ENCODE measurements at regions not wholly inside any gene's neighbourhood (a gene's known extent, or its start where the extent isn't known, plus 50 kb on each side); places are given as distances from the start of the nearest gene placed in this dataset.

DNA sequence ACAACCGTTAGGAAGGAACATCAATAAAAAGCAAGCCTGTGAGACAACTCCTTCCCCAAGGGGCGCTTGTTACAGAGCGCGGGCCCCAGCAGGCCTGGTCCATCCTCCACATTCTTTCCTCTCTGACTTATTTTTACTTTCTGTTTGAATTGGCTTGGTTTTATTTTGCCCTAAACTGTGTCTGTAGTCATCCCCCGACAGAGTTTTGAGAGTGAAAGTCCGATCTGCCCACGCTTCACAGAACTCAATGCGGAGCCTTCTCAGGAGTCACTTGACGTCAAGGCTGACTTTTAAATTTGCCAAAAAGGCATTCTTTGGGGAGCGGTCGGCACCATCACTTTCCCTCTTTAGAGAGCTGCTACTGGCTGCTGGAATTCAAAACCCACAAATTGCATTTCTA is 150.1 kb upstream of the KLF6 start:
- H3K79me2 ChIP-seq (ENCODE audit: insufficient read depth, low read length) = no peaks in the 10 kb centered on the region
- TF ChIP-seq, protein P1, sequence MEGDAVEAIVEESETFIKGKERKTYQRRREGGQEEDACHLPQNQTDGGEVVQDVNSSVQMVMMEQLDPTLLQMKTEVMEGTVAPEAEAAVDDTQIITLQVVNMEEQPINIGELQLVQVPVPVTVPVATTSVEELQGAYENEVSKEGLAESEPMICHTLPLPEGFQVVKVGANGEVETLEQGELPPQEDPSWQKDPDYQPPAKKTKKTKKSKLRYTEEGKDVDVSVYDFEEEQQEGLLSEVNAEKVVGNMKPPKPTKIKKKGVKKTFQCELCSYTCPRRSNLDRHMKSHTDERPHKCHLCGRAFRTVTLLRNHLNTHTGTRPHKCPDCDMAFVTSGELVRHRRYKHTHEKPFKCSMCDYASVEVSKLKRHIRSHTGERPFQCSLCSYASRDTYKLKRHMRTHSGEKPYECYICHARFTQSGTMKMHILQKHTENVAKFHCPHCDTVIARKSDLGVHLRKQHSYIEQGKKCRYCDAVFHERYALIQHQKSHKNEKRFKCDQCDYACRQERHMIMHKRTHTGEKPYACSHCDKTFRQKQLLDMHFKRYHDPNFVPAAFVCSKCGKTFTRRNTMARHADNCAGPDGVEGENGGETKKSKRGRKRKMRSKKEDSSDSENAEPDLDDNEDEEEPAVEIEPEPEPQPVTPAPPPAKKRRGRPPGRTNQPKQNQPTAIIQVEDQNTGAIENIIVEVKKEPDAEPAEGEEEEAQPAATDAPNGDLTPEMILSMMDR (IDR thresholded peaks at IDR 0.05; ENCODE audit: borderline replicate concordance, extremely low read depth, low read length, poor library complexity, severe bottlenecking) = no peak
- no peak for TF ChIP-seq EZH2 (IDR thresholded peaks at IDR 0.05; ENCODE audit: borderline replicate concordance, low read depth, low read length, severe bottlenecking)
- ATAC-seq (ENCODE audit: insufficient read depth, low read depth) (peak; percentile 73), DNase-seq (peak; percentile 48)
- no peak overlapping the region for H3K4me3 ChIP-seq (ENCODE audit: low read depth in 1 of 2, low read length in 2 of 2)
- H3K4me1 ChIP-seq (ENCODE audit: insufficient read depth, low read length) = peaks cover 21% of the 10 kb centered on the region
- H3K27ac ChIP-seq (ENCODE audit: low read length) = no peak overlapping the region; the same call in none of the 2 replicates
- H3K27me3 ChIP-seq (ENCODE audit: insufficient read depth, low read length, poor library complexity) = no peaks in the 10 kb centered on the region
- H3K9me3 ChIP-seq (ENCODE audit: insufficient read depth, low read length, severe bottlenecking) = no peaks in the 10 kb centered on the region
- H4K20me1 ChIP-seq (ENCODE audit: insufficient read depth, low read length) = no peaks in the 10 kb centered on the region
- no peak overlapping the region for H3K9ac ChIP-seq (ENCODE audit: low read depth, low read length)
- no peaks in the 10 kb centered on the region for H3K36me3 ChIP-seq (ENCODE audit: insufficient read depth, low read length)
- 0 out of 2 replicates have a peak overlapping the region, but pooled peaks have one; percentile 37 for H2AFZ ChIP-seq (ENCODE audit: low read depth, low read length)
- no peak overlapping the region for H3K4me2 ChIP-seq (ENCODE audit: insufficient read depth, low read length)

DNA sequence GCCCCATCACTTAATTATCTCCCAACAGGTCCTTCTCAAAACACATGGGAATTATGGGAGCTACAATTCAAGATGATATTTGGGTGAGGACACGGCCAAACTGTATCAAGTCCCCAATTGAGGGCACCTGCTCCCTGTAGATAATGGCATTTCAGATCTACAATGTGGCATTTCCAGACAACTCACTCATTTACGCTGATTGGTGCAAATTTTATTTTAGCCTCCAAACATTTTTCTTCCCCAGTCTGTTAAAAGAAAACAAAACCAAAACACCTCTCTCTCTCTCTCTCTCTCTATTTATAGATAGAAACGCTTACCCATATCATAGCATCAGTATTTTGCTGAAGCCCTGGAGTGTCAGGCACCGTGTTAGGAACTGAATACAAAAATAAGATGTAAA is 148.7 kb upstream of the KLF6 start:
- H3K9me3 ChIP-seq (ENCODE audit: insufficient read depth, low read length, severe bottlenecking) = no peaks in the 10 kb centered on the region
- H3K9ac ChIP-seq (ENCODE audit: low read depth, low read length) = no peak overlapping the region
- H3K79me2 ChIP-seq (ENCODE audit: insufficient read depth, low read length) = no peaks in the 10 kb centered on the region
- H3K27me3 ChIP-seq (ENCODE audit: insufficient read depth, low read length, poor library complexity) = no peaks in the 10 kb centered on the region
- no peak overlapping the region for H2AFZ ChIP-seq (ENCODE audit: low read depth, low read length)
- DNase-seq (no peak), ATAC-seq (ENCODE audit: insufficient read depth, low read depth) (no peak)
- no peak for TF ChIP-seq EZH2 (IDR thresholded peaks at IDR 0.05; ENCODE audit: borderline replicate concordance, low read depth, low read length, severe bottlenecking)
- TF ChIP-seq, protein P1 (IDR thresholded peaks at IDR 0.05; ENCODE audit: borderline replicate concordance, extremely low read depth, low read length, poor library complexity, severe bottlenecking) = no peak
- H3K4me1 ChIP-seq (ENCODE audit: insufficient read depth, low read length) = peaks cover 21% of the 10 kb centered on the region
- H3K27ac ChIP-seq (ENCODE audit: low read length) = no peak overlapping the region
- H4K20me1 ChIP-seq (ENCODE audit: insufficient read depth, low read length) = no peaks in the 10 kb centered on the region
- H3K4me3 ChIP-seq (ENCODE audit: low read depth in 1 of 2, low read length in 2 of 2) = no peak overlapping the region
- no peak overlapping the region for H3K4me2 ChIP-seq (ENCODE audit: insufficient read depth, low read length)
- H3K36me3 ChIP-seq (ENCODE audit: insufficient read depth, low read length) = no peaks in the 10 kb centered on the region

GRCh38 chr10:3932597-3933375 is 147.8 kb upstream of the KLF6 start:
- ATAC-seq (ENCODE audit: insufficient read depth, low read depth) (peak; percentile 30; the same call in 2 of the 3 replicates), DNase-seq (no peak)
- H3K9ac ChIP-seq (ENCODE audit: low read depth, low read length) = no peak overlapping the region
- H3K4me3 ChIP-seq (ENCODE audit: low read depth in 1 of 2, low read length in 2 of 2) = no peak overlapping the region
- no peaks in the 10 kb centered on the region for H3K27me3 ChIP-seq (ENCODE audit: insufficient read depth, low read length, poor library complexity)
- H3K9me3 ChIP-seq (ENCODE audit: insufficient read depth, low read length, severe bottlenecking) = no peaks in the 10 kb centered on the region
- H3K79me2 ChIP-seq (ENCODE audit: insufficient read depth, low read length) = no peaks in the 10 kb centered on the region
- H3K4me2 ChIP-seq (ENCODE audit: insufficient read depth, low read length) = no peak overlapping the region
- no peaks in the 10 kb centered on the region for H3K36me3 ChIP-seq (ENCODE audit: insufficient read depth, low read length)
- H3K4me1 ChIP-seq (ENCODE audit: insufficient read depth, low read length) = peaks cover 21% of the 10 kb centered on the region
- no peak for TF ChIP-seq EZH2 (IDR thresholded peaks at IDR 0.05; ENCODE audit: borderline replicate concordance, low read depth, low read length, severe bottlenecking)
- TF ChIP-seq, protein P1 (IDR thresholded peaks at IDR 0.05; ENCODE audit: borderline replicate concordance, extremely low read depth, low read length, poor library complexity, severe bottlenecking) = no peak
- H3K27ac ChIP-seq (ENCODE audit: low read length) = no peak overlapping the region
- H2AFZ ChIP-seq (ENCODE audit: low read depth, low read length) = 0 out of 2 replicates have a peak overlapping the region, but pooled peaks have one; percentile 33
- no peaks in the 10 kb centered on the region for H4K20me1 ChIP-seq (ENCODE audit: insufficient read depth, low read length)

All from DND-41 (cell line).